Renal cortical epithelial cell (primary cell): ENCODE measurements at regions not wholly inside any gene's neighbourhood (a gene's known extent, or its start where the extent isn't known, plus 50 kb on each side); places are given as distances from the start of the nearest gene placed in this dataset.

Experiments used
- DNase-seq: peaks from one replicate; pipeline ENCODE4 v3.0.0-alpha.2; 2011; ENCODE audit warnings: low read depth

DNA sequence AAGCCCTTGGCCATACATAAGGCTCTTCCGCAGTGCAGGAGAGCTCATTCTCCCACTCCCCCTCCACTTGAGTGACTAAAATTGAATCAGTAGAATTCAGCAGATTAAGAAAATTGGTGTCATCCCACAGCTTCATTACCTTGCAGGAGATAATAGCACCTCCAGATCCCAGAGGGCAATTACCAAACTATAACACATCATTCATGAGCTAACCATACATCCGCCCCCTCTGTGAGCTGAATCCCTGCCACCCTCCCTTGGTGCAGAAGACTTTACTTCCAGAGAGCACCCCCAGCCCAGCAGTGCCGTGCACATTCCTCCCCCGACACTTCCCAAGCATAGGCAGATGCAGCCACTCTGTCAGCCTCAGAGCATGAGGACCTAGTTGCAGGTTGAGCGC is 496.5 kb upstream of the B3GAT1 start:
- no peak for DNase-seq

DNA sequence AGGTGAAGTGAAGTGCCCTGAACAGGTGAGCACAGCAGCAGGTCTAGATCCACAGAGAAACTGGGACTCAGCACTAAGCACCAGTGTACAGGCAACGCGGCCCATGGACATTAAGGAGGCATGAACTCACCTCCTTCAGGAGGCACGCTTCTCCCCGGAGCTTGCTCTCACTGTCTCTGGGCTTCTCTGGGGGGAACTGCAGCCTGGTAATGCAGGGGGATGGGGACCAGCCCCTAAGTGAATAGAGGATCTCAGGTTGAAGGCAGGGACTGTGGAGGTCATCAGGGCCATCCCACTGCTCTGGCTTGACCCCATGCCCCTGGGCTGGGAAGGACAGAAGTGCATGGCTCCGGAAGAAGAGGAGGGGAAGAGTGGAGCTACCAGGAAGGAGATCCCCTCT is 495.6 kb upstream of the B3GAT1 start:
- DNase-seq, result no peak

DNA sequence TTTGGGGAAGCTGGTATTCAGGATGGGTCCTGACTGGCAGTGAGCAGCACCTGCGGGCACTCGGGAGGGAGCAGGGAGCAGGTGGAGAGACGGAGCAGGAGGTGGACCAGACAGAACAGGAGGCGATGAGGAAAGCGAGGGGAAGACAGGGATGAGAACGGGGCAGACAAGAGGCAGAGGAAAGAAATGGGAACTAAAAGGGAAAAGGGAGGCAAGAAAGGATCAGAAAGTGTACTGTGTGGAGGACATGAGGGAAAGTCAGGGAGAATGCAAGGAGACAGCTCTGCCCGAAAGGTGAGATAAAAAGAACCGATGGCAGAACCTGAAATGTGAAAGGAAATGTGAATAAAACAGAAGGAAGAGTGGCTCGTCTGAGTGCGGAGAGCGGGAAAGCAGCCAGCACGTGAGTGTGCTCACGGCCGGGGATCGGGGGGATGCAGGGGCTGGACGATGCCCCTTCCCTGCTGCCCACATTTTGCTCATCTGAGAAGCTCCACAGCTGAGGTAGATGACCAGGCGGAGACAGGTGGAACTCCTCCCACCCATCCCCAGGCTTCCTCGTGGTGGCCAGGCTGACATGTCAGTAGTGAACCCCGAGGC is 494.4 kb upstream of the B3GAT1 start:
- DNase-seq, result no peak

DNA sequence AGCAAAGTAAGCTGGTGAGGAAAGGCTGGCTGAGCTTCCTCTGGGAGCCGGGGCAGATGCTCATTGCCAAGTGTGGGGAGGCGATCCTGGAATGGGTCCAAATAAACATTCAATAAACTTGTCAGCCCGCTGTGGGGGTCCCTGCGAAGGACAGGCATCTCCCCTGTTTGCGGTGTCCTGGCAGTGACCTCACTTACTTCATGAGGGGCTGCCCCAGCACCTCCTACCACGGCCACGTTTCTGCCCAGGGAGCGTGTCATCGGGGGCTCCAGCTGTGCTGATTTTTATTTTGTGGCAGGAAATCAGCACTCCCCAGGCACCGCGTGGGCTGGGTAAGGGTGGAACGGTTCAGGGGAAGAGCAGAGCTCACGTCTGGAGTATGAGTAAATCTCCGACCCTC is 493.9 kb upstream of the B3GAT1 start:
- DNase-seq, result no peak

DNA sequence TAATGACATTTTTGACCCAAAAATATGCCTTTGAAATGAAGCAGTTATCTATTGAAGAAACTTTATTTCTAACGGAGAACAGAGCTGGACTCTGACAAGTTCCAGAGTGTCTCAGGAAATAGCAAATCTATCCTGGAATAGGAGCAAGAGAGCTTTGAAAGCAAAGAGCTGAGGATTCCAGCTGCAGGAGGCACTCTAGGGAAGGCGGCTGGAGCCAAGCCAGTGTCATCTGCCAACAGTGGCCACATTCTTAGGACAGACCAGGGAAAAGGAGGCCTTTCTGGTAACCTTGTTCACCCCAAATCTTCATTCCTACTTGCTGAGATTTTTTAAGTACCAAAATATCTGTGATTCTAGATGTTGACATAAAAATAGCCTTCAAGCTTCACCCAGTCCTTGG is 493.5 kb upstream of the B3GAT1 start:
- no peak for DNase-seq

DNA sequence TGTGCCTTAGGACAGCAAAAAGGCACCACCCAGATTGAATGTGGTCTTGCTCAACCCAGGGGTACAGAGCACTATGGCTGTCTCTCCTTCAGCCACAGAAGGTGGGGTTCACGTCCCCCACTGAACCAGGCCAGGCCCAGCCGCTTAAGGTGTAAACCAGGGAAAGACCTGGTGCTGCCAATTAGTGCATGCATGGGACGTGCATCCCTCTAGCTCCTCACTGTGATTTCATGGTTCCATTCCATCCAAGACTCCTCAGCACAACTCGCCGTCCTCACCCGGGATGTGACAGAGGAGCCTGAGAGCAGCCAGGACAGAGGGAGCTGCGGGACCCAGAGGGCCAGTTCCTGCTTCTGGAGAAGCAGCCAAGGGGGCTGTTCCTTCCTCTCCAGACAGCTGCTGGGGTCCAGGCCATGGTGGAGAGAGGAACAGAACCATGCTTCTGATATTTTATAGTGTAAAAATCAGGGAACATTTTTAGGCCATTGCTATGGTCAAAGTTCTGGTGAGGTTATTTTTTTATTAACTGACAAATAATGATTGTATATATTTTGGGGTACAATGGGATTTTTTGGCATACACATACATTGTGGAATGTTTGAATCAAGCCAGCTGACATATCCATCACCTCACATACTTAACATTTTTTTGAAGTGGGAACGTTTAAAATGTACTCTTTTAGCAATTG is 492.2 kb upstream of the B3GAT1 start:
- no peak for DNase-seq

DNA sequence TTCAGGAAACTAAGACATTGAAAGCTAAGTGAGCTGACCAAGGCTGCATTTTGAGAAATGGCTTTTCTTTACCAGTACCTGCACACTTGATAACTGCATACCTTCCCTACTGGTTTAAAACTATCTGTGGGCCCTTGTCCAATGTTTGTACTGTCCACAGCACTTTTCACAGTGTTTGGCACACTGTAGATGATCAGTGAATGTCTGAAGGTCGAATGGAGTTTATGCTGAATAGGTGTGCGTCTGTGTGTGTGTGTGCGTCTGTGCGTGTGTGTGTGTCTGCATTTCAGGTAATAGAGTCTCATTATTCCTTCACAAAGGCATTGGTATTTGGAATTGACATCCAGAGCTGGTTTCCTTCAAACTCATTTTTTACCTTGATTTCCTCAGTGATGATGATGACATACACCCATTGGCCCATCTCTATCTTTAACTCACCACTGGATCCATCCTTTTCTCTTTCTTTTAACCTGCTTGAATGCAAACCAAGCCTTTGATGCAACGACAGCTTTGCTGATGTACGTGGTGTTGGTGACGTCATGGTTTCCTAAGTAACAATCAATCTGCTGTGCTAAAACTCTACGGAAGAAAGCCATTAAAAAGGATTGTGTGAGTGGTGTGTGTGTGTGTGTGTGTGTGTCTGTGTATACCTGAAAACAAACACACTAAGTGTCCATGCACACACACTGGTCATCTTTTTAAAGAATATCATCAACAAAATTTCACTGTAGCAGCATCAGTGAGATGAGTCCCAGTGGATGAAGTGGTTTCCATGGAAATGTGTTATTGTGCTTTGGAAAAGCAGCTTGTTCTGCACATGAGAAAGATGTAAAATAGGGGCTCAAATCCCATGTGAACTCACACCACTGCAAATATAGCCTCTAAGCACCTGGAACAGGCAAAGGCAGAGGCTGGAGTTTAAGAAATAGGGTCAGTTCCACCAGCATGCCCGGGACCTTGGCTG is 490.2 kb upstream of the B3GAT1 start:
- DNase-seq, result no peak

DNA sequence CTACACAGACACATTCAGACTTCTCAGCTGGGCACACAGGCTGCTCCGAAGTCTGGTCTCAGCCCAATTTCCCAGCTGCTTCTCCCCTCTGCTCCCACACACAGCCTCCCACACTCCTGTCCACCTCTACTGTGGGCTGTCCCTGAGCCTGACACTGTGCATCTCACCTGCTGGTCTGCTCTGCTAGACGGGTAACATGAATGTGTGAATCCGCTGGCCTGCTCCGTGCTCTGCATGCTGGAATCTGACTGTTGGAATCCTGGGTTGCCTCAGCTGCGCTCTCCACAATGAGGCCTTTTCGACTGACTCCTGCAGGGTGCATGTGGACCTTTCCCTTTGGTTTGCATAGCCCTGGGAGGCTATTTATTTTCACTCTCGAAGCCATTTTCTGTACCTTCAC is 489.5 kb upstream of the B3GAT1 start:
- DNase-seq, result no peak

DNA sequence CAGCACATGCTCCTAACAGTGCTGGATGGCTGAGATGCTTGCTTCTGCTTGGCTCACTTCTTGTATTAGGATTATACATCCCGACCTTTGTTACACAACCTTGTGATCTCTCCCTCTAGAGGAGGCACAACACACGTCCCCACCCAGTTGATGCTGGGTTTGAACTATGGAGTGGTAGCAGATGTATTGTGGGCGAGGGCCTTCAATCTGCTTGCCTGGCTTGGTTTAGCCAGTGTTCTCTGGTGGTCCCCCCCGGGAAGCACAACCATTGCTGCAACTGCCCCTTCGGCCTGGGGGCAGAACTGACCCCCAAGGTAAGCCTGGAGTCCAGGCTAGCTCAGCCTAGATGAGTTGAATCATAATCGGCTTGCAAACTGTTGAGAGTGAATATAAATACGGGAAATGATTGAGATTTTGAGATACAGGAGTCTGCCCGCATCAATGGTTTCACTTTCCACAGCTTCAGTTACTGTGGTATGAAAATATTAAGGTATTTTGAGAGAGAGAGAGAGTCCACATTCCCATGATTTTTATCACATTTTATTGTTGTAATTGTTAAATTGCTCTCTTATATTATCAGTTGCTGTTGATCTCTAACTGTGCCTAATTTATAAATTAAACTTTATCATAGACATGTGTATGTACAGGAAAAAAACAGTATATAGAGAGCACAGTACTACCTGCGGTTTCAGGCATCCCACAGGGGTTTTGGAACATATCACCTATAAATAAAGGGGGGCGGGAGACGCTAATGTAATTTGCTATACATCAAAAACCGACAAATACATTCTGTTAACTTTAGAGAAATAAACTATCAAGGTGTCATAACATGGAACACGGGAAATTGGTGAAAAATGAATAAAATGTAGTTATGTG is 482.0 kb upstream of the B3GAT1 start:
- no peak for DNase-seq

DNA sequence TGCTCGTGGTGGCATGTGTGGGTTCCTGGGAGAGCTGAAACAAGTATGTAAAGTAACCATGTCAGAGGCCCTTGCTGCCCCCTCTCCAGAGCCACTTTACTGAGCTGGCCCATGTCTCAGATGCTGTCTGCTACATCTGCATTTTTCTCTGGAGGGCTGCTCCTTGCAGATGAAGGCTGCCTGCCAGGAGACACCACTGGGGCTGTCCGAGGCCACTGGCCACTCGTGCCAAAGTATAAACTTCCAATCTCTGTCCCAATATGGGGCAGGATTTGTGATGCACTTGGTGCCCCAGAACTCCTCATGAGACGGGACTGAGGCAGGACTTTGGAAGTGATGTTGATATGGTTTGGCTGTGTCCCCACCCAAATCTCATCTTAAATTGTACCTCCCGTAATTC is 478.4 kb upstream of the B3GAT1 start:
- no peak for DNase-seq

DNA sequence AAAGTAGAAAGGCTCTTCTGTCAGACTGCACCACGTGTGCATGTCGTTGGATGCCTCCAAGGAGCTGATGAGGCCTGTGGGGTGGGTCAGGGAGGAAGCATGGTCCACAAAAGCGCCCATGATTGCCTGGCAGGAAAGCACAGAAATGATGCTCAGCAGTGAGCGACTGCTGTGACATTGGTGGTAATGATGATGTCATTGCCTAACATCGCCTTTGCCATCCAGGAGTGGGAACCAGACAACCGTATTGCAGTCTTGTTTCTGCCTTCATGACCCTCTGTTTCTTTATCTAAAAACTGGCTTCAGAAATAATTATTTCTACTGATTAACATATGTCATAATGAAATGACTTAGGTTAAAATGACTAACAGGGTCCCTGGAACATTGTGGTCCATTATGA is 477.8 kb upstream of the B3GAT1 start:
- DNase-seq, result no peak

DNA sequence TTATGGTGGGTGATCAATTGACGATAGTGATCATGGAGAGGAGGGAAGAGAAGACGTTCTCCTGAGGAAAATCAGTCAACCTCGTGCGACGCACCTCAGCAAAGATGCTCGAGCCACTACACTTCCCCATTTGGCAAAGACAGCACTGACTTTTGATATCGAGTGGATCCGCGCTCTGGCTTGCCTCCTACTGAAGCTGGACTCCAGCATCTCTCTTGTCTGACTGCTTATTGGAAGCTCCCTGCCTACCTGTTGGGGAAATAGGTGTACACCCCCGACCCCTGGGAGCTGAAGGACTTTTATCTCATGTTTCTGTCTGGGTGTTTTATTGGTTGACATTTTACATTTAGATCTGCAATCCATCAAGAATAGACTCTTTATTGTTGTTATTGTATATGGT is 476.8 kb upstream of the B3GAT1 start:
- no peak for DNase-seq

DNA sequence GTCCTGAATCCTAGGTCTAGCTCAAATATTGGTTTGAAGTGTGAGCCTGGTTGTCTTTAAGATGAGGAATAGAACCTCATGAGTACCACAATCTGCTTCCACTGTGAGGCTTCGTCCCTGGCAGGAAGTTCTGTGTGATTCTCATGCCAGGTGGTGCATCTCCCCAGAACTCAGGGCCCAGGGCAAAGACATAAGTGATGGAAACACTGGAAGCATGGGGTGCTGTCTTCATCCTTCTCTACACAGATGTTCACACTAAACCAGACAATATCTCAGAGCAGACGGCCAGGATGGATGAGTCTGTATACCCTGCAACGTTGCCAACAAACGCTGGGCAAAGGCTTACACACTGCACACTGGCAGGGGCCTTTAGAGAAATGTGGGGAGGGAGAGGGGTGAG is 475.9 kb upstream of the B3GAT1 start:
- DNase-seq, result no peak

DNA sequence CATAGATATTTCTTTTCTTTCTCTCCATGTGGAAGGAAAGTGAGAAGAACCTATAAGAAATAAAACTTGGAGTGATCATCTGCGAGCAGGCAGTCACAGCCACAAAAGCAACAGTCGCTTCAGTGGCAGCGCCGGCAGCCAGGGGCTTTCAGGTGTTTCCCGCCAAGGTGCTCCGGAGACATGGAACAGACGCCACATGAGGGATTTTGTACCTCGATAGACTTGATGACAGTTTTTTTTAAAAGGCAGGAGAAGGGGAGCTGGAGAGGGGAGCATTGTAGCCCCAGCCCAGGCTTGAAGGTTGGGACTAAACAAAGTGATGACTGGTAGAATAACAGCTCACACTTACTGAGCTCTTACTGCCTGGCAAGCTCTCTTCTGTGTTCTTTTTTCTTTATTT is 471.4 kb upstream of the B3GAT1 start:
- DNase-seq, result no peak

DNA sequence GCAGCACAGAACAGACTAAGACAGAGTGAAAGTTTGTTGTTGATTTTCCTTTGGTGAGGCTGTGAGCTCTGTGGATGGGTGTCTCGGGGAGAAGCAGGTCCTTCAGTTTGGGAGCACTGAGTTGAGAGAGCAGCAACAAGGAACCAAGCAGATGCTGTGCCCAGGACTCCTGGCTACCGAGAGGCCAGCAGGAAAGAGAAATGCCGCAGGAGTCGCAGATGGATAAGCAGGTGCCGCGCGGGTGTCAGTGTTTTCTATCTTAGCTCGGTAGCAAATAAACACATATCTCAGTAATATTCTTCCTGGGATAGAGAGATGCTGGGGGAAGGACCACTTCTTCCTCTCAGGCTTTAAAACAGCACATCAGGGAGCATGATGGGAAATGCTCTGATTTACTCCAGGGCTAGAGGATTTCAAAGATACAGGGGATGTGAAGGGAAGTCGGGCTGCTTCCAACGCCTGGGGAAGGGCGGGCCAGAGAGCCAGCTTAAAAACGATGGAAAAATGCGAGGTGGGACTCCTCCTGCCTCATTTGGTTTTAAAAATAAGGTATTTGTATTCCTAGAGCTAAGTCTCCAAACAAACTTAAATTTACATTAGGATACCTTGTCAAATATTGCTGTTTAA is 470.7 kb upstream of the B3GAT1 start:
- no peak for DNase-seq

DNA sequence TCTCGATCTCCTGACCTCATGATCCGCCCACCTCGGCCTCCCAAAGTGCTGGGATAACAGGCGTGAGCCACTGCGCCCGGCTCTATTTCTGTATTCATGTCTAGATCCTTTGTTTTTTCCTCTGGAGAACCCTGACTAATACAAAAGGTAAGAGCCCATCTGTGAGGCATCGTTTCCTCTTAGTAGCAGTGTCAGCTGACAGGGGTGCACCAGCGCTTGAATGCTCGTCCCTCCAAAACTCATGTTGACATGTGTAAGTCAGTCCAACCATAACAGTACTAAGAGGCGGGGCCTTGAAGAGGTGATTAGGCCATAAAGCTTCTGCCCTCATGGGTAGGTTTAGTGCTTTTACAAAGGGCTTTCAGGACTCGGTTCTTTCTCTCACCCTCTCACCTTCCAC is 470.1 kb upstream of the B3GAT1 start:
- DNase-seq, result no peak

DNA sequence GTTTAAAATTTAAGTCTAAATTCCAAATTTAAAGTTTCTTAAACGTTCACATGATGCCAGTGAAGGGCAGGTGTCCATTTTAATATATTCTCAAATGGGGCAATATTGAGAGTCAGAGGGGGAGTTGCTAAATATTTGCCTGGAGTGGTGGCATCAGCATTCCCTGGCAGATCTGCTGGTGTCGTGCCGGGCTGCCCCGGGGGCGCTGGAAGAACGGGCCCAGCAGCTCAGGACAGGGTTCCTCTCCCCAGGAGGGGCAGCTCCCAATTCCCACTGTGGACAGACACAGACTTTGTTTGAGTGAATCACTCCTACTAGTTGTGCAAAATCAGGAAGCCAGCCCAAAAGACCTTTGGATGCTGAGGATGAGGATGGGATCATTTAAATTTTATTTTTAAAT is 468.7 kb upstream of the B3GAT1 start:
- DNase-seq, result no peak

DNA sequence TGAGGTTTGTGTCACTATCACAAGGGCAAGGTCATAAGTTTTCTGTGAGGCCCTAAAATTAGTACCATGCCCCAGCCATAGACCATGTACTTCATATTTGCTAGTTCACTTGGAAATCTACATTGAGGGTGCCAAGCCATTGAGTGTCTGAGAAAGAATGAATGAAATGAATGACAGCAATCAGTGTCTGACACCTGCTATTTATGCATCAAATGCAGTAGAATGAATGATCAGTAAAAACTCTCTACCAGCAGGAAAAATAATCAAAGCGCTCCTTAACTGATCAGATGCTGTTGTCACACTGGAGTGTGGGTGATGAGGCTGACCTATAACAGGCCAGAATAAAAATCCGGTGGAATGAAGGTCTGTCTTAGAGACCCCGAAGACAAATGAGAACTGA is 467.9 kb upstream of the B3GAT1 start:
- DNase-seq, result no peak

DNA sequence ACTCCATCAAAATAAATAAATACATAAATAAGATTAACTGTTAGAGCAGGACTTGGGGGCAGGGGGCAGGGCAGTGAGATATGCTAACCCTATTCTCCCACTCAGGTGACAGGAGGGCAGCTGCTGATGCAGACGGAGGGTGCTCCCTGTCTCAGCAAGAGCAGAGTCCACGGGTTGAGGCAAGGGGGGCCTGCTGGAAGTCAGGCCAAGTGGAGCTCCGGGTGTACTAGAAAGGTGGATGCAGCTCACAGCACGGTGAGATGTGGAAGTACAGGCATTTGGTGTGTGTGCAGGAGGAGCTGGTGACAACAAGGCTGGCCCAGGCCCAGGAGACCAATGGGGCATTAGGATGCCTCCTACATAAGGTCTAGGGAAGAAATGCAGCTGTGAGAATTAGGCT is 467.3 kb upstream of the B3GAT1 start:
- DNase-seq, result no peak

DNA sequence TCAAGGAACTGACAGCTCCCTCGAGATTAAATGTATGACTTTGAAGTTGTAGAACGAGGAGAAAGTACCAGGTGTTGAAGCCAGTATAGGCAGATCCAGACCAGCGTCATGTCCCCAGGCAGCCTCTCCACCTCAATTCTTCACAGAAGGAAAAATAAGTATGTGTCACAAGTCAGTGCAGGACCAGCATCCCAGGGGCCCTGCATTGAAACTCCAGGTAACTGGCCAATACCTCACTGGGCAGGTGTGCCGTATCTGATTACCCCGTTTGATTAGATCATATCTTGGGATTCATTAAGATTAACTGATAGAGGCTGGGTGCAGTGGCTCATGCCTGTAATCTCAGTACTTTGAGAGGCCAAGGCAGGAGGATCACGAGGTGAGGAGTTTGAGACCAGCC is 466.7 kb upstream of the B3GAT1 start:
- DNase-seq, result no peak

DNA sequence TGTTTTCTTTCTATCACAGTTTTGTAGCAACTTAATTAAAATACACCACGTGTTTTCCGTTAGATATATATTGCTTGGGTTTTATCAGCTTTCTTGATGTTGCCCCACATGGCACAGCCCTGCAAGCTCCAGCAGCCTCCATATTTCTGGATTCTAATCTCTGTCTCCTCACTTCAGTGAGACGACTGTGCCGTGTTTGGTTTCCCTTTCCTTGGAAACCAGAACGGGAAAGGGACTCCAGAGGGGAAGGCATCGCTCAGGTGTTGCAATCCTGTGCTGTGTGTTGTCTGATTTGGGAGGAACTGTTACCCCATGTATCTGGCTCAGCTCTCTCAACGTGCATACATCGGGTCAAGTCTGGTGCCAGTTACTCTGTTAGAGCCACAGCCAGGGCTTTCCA is 464.2 kb upstream of the B3GAT1 start:
- DNase-seq, result no peak
